ENCODE measurements at regions not wholly inside any gene's neighbourhood (a gene's known extent, or its start where the extent isn't known, plus 50 kb on each side); places are given as distances from the start of the nearest gene placed in this dataset.

DNA sequence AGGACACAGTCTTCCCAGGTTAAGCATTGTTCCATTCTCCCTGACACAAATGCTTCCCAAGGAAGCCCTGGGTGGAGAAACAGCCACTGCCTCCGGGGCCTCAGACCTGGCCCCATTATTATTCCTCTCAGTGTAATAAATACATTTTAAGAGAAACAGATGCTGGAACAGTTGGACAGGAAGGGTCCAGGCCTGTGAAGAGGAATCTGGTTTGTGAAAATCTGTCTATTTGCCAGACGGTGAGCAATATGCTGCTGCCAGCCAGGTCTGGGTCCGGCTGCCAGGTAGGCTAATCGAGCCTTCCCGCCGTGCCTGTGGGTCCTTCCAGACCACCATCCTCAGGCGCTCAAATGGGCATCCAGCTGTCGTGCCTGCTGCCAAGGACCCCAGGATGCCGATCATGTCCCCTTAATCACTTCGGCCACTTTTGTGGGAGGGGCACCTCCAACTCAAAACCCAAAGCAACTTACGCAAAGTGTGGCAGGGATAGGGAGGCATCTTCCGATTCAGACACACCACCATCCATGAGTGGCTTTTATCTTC, 528.4 kb downstream of the MIAT start:
- H3K4me3 ChIP-seq (ENCODE audit: low read depth, low read length): no peak overlapping the region
- TF ChIP-seq, protein P1, sequence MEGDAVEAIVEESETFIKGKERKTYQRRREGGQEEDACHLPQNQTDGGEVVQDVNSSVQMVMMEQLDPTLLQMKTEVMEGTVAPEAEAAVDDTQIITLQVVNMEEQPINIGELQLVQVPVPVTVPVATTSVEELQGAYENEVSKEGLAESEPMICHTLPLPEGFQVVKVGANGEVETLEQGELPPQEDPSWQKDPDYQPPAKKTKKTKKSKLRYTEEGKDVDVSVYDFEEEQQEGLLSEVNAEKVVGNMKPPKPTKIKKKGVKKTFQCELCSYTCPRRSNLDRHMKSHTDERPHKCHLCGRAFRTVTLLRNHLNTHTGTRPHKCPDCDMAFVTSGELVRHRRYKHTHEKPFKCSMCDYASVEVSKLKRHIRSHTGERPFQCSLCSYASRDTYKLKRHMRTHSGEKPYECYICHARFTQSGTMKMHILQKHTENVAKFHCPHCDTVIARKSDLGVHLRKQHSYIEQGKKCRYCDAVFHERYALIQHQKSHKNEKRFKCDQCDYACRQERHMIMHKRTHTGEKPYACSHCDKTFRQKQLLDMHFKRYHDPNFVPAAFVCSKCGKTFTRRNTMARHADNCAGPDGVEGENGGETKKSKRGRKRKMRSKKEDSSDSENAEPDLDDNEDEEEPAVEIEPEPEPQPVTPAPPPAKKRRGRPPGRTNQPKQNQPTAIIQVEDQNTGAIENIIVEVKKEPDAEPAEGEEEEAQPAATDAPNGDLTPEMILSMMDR (IDR thresholded peaks at IDR 0.05; ENCODE audit: low read depth, low read length, missing control alignments): no peak
- no peak for DNase-seq (ENCODE audit: low read depth)

DNA sequence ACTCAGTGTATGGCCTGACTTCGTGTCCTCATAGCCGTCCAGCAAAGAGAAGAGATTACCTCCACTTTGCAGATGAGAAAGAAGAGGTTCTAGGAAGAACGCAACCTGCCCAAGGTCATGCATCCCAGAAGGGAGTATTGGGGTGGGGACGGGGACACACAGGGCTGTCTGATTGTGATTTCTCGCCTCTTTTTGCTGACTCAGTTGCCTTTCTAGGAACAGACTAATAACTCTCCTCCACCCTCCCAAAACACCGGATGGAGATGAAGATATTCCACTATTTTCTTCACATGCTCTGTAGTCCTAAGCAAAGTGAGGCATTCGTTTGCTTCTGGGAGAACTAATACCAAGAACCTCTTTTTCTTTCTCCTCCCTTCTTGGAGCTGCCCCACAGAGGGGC, 529.3 kb downstream of the MIAT start:
- H3K4me3 ChIP-seq (ENCODE audit: low read depth, low read length): no peak overlapping the region
- TF ChIP-seq, protein P1 (IDR thresholded peaks at IDR 0.05; ENCODE audit: low read depth, low read length, missing control alignments): no peak
- no peak for DNase-seq (ENCODE audit: low read depth)

DNA sequence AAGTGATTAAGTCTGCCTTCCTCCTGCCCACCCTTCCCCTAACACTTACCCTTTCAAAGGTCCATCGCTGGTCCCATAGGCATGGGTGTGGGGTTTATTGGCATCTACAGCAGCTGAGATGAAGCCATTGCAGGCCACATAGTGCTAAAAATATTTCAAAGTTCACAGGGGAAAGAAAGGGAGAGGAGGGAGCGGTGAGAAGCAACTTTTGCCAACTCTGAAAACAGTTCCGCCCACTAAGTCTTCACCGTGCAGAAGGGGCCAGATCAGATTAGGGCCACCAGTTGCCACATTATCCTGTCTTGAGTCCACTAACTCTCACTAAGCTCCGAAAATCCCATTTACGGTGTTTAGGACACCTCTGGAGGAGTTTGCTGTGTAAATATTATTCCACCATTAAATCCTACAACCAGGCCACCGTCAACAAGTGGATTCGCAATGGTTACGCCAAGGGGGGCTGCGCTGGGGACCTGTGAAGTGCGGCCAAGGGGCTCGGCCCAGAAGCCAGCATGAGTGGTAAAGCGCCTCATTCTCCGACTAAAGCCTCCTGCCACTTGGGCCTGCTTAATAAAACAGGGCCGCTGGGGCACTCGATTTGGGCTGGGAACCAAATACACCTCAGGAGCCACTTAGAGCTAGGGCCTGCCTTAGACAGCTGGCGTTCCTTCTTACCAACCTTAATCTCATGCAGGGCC, 534.9 kb downstream of the MIAT start:
- TF ChIP-seq, protein P1 (IDR thresholded peaks at IDR 0.05; ENCODE audit: low read depth, low read length, missing control alignments): no peak

DNA sequence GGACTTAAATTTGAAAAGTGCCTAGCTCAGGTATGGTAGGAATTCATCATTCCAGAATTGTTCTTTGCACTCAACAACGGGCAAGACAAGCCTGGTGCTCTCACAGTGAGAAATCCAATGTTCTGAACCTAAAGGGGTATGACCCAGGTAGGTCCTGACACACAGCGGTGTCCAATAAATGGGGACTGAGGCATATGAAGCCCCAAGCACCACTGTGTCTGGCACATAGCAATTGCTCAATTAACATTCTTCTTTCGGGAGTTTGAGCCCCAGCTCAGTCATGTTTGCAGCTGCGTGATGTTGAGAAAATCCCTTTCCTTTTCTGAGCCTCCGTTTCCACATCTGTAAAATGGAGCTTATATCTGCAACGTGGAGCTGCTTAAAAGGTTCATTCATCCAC, 535.8 kb downstream of the MIAT start:
- H3K4me3 ChIP-seq (ENCODE audit: low read depth, low read length): no peak overlapping the region
- DNase-seq (ENCODE audit: low read depth): no peak
- TF ChIP-seq, protein P1 (IDR thresholded peaks at IDR 0.05; ENCODE audit: low read depth, low read length, missing control alignments): no peak

More for the DNA sequence above, 534.9 kb downstream of the MIAT start:
- DNase-seq (ENCODE audit: low read depth): no peak
- no peak overlapping the region for H3K4me3 ChIP-seq (ENCODE audit: low read depth, low read length)

DNA sequence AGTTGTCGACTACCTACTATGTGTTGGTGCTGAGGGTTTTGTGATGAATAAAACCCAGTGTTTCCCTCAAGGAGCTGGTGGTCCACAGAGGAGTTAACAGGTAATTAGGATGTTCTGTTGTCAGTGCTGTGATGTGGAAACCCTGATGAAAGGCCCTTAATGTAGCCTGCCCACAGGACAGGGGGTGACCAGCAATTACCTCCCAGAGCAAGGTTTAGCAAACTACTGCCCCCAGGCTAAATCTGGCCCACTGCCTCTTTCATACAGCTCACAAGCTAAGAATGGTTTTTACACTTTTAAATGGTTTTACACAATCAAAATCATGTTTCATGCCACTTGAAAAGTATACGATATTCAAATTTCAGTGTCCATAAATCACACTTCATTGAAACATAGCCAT, 536.2 kb downstream of the MIAT start:
- no peak for DNase-seq (ENCODE audit: low read depth)
- no peak overlapping the region for H3K4me3 ChIP-seq (ENCODE audit: low read depth, low read length)
- TF ChIP-seq, protein P1 (IDR thresholded peaks at IDR 0.05; ENCODE audit: low read depth, low read length, missing control alignments): no peak

DNA sequence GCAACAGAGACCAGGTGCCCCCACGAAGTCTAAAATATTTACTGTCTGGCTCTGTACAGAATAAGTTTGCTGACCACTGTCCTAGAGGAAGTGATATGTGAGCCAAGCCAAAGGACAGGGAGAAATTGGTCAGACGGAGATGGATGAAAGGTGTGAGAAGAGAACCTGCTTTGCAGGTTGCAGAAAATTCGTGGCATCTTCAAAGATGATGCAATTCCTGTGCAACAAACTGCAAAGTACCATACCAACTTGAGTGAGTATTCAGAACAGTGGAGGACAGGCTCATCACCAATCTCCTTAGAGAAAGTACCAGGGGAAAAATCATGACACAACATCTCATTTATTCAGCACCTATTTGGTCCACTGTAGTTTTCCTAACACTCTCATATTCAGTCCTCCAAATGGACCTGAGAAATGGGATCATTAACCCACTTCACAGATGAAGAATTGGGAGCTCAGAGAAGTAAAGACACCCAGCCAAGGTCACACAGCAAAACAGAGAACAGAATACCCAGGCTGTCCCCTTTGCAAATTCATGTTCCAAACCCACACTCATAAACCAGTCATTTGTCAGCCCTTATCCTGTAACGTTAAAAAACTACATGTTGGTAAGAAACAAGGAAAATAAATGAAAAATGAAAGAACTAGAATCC, 536.8 kb downstream of the MIAT start:
- no peak overlapping the region for H3K4me3 ChIP-seq (ENCODE audit: low read depth, low read length)
- TF ChIP-seq, protein P1 (IDR thresholded peaks at IDR 0.05; ENCODE audit: low read depth, low read length, missing control alignments): no peak
- DNase-seq (ENCODE audit: low read depth): no peak
